ENCODE measurements at regions not wholly inside any gene's neighbourhood (a gene's known extent, or its start where the extent isn't known, plus 50 kb on each side); places are given as distances from the start of the nearest gene placed in this dataset.
"Not testable (repeated sequence)": the region's sequence is repeated elsewhere in the genome, so short reads cannot be mapped to it uniquely, and the experiment has no call there.

- DNase-seq (ENCODE audit: extremely low spot score in 2 of 2) = no peak
- TF ChIP-seq POLR2A (IDR thresholded peaks at IDR 0.05) (no peak), POLR2AphosphoS5 (IDR thresholded peaks at IDR 0.05; ENCODE audit: insufficient read depth in 1 of 2, low read depth in 1 of 2) (no peak), CTCF (IDR thresholded peaks at IDR 0.05) (no peak)
- no peaks in the 10 kb centered on the region for H3K4me1 ChIP-seq
- H3K4me3 ChIP-seq = no peak overlapping the region
- intact Hi-C loops (cut with DNase I) = no loop called here
- no peaks in the 10 kb centered on the region for H3K36me3 ChIP-seq
- no peaks in the 10 kb centered on the region for H3K27me3 ChIP-seq
- H3K27ac ChIP-seq = no peak overlapping the region
- H3K9me3 ChIP-seq = no peaks in the 10 kb centered on the region
Measured at GRCh38 chr18:77344786-77345500, 95.3 kb downstream of the GALR1 start.

- Histone ChIP-seq H3K27ac (no peak overlapping the region), H3K4me3 (no peak overlapping the region), H3K36me3 (no peaks in the 10 kb centered on the region), H3K9me3 (no peaks in the 10 kb centered on the region), H3K4me1 (no peaks in the 10 kb centered on the region), H3K27me3 (no peaks in the 10 kb centered on the region)
- TF ChIP-seq CTCF (IDR thresholded peaks at IDR 0.05) (no peak), POLR2AphosphoS5 (IDR thresholded peaks at IDR 0.05; ENCODE audit: insufficient read depth in 1 of 2, low read depth in 1 of 2) (no peak)
- intact Hi-C loops (cut with DNase I) = no loop called here
- DNase-seq (ENCODE audit: extremely low spot score in 2 of 2) = no peak
Measured at GRCh38 chr18:77346208-77346810, 96.7 kb downstream of the GALR1 start.

GRCh38 chr18:77353349-77353748 is 103.7 kb downstream of the GALR1 start:
- H3K4me3 ChIP-seq; H3K4me1 ChIP-seq; intact Hi-C loops (cut with DNase I); H3K36me3 ChIP-seq; DNase-seq (ENCODE audit: extremely low spot score in 2 of 2); H3K27ac ChIP-seq; H3K27me3 ChIP-seq; H3K9me3 ChIP-seq: not testable (repeated sequence)

GRCh38 chr18:77359561-77360314 is 110.1 kb downstream of the GALR1 start:
- no peaks in the 10 kb centered on the region for H3K4me1 ChIP-seq
- no peaks in the 10 kb centered on the region for H3K9me3 ChIP-seq
- H3K27ac ChIP-seq = no peak overlapping the region
- H3K4me3 ChIP-seq = no peak overlapping the region
- no peak for DNase-seq (ENCODE audit: extremely low spot score in 2 of 2)
- intact Hi-C loops (cut with DNase I) = no loop called here
- H3K36me3 ChIP-seq = no peaks in the 10 kb centered on the region
- H3K27me3 ChIP-seq = no peaks in the 10 kb centered on the region
- TF ChIP-seq CTCF (IDR thresholded peaks at IDR 0.05) = no peak
- no peak for TF ChIP-seq POLR2AphosphoS5 (IDR thresholded peaks at IDR 0.05; ENCODE audit: insufficient read depth in 1 of 2, low read depth in 1 of 2)
- TF ChIP-seq POLR2A (IDR thresholded peaks at IDR 0.05) = no peak

- no peak for TF ChIP-seq CTCF (IDR thresholded peaks at IDR 0.05)
- TF ChIP-seq POLR2A (IDR thresholded peaks at IDR 0.05) = no peak
- no peak for TF ChIP-seq POLR2AphosphoS5 (IDR thresholded peaks at IDR 0.05; ENCODE audit: insufficient read depth in 1 of 2, low read depth in 1 of 2)
- intact Hi-C loops (cut with DNase I) = no loop called here
Measured at GRCh38 chr18:77360315-77361190, 110.9 kb downstream of the GALR1 start.

More at GRCh38 chr18:77360315-77361190, 110.9 kb downstream of the GALR1 start:
- H3K9me3 ChIP-seq = no peaks in the 10 kb centered on the region
- no peaks in the 10 kb centered on the region for H3K4me1 ChIP-seq
- H3K27ac ChIP-seq = no peak overlapping the region
- no peak for DNase-seq (ENCODE audit: extremely low spot score in 2 of 2)
- no peak overlapping the region for H3K4me3 ChIP-seq
- no peaks in the 10 kb centered on the region for H3K27me3 ChIP-seq
- no peaks in the 10 kb centered on the region for H3K36me3 ChIP-seq

Measured in vagina (tissue), 2 donors.